ENCODE measurements at regions not wholly inside any gene's neighbourhood (a gene's known extent, or its start where the extent isn't known, plus 50 kb on each side); places are given as distances from the start of the nearest gene placed in this dataset.
"Not testable (repeated sequence)": the region's sequence is repeated elsewhere in the genome, so short reads cannot be mapped to it uniquely, and the experiment has no call there.

DNA sequence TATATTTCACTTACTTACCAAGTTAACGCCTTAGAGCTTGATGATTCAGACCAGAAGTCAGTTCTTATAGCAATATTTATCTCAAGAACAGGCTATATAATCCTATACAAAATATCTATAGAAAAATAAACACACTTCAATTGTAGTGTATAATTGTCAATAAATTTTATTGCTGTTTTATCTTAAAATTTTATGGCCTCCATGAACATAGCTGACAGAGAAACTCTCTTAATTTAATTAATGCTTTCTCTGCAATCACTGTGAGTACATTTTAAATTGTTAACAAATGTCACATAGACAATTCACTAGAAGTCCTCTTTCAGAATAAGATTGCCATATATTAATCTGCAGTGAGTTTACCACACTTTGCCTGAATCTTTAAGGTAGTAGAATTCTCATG is 178.6 kb downstream of the RFPL4B start:
- Histone ChIP-seq H3K27me3 (ENCODE audit: insufficient read depth, poor library complexity, severe bottlenecking) (no peaks in the 10 kb centered on the region), H3K4me3 (replicated peaks; ENCODE audit: insufficient read depth, low read length) (no peak overlapping the region), H3K27ac (replicated peaks) (no peak overlapping the region)
- no peak for TF ChIP-seq GABPA (IDR thresholded peaks at IDR 0.05; ENCODE audit: low read depth)
- TF ChIP-seq, protein P1, sequence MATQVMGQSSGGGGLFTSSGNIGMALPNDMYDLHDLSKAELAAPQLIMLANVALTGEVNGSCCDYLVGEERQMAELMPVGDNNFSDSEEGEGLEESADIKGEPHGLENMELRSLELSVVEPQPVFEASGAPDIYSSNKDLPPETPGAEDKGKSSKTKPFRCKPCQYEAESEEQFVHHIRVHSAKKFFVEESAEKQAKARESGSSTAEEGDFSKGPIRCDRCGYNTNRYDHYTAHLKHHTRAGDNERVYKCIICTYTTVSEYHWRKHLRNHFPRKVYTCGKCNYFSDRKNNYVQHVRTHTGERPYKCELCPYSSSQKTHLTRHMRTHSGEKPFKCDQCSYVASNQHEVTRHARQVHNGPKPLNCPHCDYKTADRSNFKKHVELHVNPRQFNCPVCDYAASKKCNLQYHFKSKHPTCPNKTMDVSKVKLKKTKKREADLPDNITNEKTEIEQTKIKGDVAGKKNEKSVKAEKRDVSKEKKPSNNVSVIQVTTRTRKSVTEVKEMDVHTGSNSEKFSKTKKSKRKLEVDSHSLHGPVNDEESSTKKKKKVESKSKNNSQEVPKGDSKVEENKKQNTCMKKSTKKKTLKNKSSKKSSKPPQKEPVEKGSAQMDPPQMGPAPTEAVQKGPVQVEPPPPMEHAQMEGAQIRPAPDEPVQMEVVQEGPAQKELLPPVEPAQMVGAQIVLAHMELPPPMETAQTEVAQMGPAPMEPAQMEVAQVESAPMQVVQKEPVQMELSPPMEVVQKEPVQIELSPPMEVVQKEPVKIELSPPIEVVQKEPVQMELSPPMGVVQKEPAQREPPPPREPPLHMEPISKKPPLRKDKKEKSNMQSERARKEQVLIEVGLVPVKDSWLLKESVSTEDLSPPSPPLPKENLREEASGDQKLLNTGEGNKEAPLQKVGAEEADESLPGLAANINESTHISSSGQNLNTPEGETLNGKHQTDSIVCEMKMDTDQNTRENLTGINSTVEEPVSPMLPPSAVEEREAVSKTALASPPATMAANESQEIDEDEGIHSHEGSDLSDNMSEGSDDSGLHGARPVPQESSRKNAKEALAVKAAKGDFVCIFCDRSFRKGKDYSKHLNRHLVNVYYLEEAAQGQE (IDR thresholded peaks at IDR 0.05; ENCODE audit: insufficient replicate concordance, low read depth), result no peak
- TF ChIP-seq, protein P2, sequence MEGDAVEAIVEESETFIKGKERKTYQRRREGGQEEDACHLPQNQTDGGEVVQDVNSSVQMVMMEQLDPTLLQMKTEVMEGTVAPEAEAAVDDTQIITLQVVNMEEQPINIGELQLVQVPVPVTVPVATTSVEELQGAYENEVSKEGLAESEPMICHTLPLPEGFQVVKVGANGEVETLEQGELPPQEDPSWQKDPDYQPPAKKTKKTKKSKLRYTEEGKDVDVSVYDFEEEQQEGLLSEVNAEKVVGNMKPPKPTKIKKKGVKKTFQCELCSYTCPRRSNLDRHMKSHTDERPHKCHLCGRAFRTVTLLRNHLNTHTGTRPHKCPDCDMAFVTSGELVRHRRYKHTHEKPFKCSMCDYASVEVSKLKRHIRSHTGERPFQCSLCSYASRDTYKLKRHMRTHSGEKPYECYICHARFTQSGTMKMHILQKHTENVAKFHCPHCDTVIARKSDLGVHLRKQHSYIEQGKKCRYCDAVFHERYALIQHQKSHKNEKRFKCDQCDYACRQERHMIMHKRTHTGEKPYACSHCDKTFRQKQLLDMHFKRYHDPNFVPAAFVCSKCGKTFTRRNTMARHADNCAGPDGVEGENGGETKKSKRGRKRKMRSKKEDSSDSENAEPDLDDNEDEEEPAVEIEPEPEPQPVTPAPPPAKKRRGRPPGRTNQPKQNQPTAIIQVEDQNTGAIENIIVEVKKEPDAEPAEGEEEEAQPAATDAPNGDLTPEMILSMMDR (IDR thresholded peaks at IDR 0.05; ENCODE audit: insufficient read depth, low read length), result no peak
- TF ChIP-seq SPI1 (IDR thresholded peaks at IDR 0.05; ENCODE audit: borderline replicate concordance, low read depth), result no peak
- no peak for DNase-seq (ENCODE audit: low read depth in 1 of 2, low spot score in 1 of 2)

DNA sequence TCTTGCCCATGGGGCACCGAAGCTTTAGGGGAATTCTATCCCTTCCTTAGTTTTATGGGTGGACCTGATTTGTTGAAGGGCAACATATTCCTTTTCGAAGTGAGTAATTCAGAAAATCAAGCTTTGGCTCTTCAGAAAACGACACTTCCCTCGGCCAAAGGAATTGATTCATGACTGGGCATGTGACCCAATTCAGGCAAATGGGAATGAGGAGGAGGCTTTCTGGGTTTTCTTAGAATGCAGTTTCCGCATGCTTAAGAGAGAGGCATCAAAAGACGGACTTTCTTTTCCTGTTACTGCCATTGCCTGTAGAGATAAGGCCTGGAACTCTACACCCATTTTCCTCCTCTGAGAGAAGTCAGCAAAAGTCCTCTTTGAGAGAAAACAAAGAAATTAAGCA is 179.5 kb downstream of the RFPL4B start:
- H3K27ac ChIP-seq (replicated peaks), result no peak overlapping the region
- no peaks in the 10 kb centered on the region for H3K27me3 ChIP-seq (ENCODE audit: insufficient read depth, poor library complexity, severe bottlenecking)
- no peak overlapping the region for H3K4me3 ChIP-seq (replicated peaks; ENCODE audit: insufficient read depth, low read length)
- TF ChIP-seq GABPA (IDR thresholded peaks at IDR 0.05; ENCODE audit: low read depth) (no peak), POLR2AphosphoS5 (IDR thresholded peaks at IDR 0.05; ENCODE audit: low read depth) (no peak), SPI1 (IDR thresholded peaks at IDR 0.05; ENCODE audit: borderline replicate concordance, low read depth) (no peak)
- TF ChIP-seq, protein P2 (IDR thresholded peaks at IDR 0.05; ENCODE audit: insufficient read depth, low read length), result no peak
- TF ChIP-seq, protein P1 (IDR thresholded peaks at IDR 0.05; ENCODE audit: insufficient replicate concordance, low read depth), result no peak
- DNase-seq (ENCODE audit: low read depth in 1 of 2, low spot score in 1 of 2), result no peak

DNA sequence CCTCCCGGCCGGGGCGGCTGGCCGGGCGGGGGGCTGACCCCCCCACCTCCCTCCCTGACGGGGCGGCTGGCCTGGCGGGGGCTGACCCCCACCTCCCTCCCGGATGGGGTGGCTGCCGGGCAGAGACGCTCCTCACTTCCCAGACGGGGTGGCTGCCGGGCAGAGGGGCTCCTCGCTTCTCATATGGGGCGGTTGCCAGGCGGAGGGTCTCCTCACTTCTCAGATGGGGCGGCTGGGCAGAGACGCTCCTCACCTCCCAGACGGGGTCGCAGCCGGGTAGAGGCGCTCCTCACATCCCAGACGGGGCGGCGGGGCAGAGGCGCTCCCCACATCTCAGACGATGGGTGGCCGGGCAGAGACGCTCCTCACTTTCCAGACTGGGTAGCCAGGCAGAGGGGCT is 181.2 kb downstream of the RFPL4B start:
- not testable (repeated sequence) for DNase-seq (ENCODE audit: low read depth in 1 of 2, low spot score in 1 of 2); H3K4me3 ChIP-seq (replicated peaks; ENCODE audit: insufficient read depth, low read length); H3K27ac ChIP-seq (replicated peaks); H3K27me3 ChIP-seq (ENCODE audit: insufficient read depth, poor library complexity, severe bottlenecking)

DNA sequence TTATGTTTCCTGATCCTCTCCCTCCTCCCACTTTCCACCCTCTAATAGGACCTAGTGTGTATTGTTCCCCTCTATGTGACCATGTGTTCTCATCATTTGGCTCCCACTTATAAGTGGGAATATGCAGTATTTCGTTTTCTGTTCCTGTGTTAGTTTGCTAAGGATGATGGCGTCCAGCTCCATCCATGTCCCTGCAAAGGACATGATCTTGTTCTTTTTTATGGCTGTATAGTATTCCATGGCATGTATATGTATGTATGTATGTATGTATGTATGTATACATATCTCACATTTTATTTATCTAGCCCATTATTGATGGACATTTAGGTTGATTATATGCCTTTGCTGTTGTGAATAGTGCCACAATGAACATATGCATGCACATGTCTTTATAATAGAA is 188.7 kb downstream of the RFPL4B start:
- TF ChIP-seq, protein P1 (IDR thresholded peaks at IDR 0.05; ENCODE audit: insufficient replicate concordance, low read depth), result no peak
- no peak for TF ChIP-seq POLR2AphosphoS5 (IDR thresholded peaks at IDR 0.05; ENCODE audit: low read depth)
- TF ChIP-seq, protein P2 (IDR thresholded peaks at IDR 0.05; ENCODE audit: insufficient read depth, low read length), result no peak
- no peak for TF ChIP-seq SPI1 (IDR thresholded peaks at IDR 0.05; ENCODE audit: borderline replicate concordance, low read depth)
- TF ChIP-seq GABPA (IDR thresholded peaks at IDR 0.05; ENCODE audit: low read depth), result no peak
- no peak for DNase-seq (ENCODE audit: low read depth in 1 of 2, low spot score in 1 of 2)
- no peaks in the 10 kb centered on the region for H3K27me3 ChIP-seq (ENCODE audit: insufficient read depth, poor library complexity, severe bottlenecking)
- H3K4me3 ChIP-seq (replicated peaks; ENCODE audit: insufficient read depth, low read length), result no peak overlapping the region
- H3K27ac ChIP-seq (replicated peaks), result no peak overlapping the region
